ENCODE measurements at regions not wholly inside any gene's neighbourhood (a gene's known extent, or its start where the extent isn't known, plus 50 kb on each side); places are given as distances from the start of the nearest gene placed in this dataset.
A peak's percentile ranks its signal among the peaks of the same experiment; 100 is the strongest.

DNA sequence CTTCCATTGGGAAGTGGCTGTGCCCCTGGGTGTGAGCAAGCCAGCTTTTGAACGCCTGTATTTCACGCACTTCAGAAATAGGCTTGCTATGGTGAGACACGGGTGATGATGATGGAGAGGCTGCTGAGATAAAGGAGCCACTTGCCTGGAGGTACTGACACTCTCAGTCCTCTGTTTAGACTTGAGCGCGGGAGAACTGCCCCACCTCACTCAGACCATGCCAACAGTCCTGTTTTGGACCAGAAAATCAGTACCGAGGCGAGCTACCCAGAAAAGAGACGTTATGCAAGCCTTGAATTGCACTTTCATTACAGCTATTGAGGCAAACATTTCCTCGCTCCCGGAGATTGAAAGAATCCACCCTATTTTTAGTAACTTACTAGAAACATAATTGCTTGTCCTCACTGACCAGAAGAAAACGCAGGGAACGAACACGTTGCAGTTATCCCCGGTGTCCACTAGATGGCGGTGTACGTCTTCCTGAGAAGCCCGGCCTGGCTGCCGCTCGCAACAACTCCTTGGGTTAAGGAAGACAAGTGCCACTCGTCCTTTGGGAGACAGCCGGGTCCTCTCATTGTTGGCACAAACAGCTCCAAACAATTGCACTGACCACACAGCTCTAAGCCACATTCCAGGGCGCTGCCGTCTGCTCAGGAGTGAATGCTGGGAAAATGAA lies 142.4 kb downstream of the PSAT1 start:
- Histone ChIP-seq H3K27ac (peak overlapping the region; percentile 24 to 65; a peak in 3 of 6 replicates), H3K4me3 (no peak overlapping the region), H3K4me2 (peak overlapping the region; percentile 63), H3K9me3 (no peaks in the 10 kb centered on the region), H3K4me1 (peaks cover 11% of the 10 kb centered on the region; the same call in 2 of the 3 replicates)
- ATAC-seq: peak; percentile 91 to 92
- ChIA-PET CTCF (interaction anchor here (0.6 to 2.2 kb wide), 55 partner anchors 8 to 1738 kb away, joined by 3 to 26 read pairs (median 3); no protein-coding TSS in a partner anchor), POLR2A (no interaction called here)
- FAIRE-seq: peak; percentile 79
- 10% methylated on average over 23 of the region's 23 CpGs for WGBS (ENCODE audit: missing lambda C conversion rate)
- no peak for TF ChIP-seq CBX8 (IDR thresholded peaks at IDR 0.05)
- TF ChIP-seq, protein P1, sequence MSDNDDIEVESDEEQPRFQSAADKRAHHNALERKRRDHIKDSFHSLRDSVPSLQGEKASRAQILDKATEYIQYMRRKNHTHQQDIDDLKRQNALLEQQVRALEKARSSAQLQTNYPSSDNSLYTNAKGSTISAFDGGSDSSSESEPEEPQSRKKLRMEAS (IDR thresholded peaks at IDR 0.05): peak; percentile 49; the same call in 1 of the 2 replicates
- TF ChIP-seq RAD21 (conservative IDR thresholded peaks at IDR 0.05 in 1 of 2, IDR thresholded peaks at IDR 0.05 in 1 of 2): peak; percentile 97
- TF ChIP-seq SMC3 (IDR thresholded peaks at IDR 0.05): peak; percentile 85
- peak; percentile 92 for TF ChIP-seq CTCF (IDR thresholded peaks at IDR 0.05)
- DNase-seq (ENCODE audit: low read depth in 1 of 2, low spot score in 1 of 2): peak; percentile 69 to 87

DNA sequence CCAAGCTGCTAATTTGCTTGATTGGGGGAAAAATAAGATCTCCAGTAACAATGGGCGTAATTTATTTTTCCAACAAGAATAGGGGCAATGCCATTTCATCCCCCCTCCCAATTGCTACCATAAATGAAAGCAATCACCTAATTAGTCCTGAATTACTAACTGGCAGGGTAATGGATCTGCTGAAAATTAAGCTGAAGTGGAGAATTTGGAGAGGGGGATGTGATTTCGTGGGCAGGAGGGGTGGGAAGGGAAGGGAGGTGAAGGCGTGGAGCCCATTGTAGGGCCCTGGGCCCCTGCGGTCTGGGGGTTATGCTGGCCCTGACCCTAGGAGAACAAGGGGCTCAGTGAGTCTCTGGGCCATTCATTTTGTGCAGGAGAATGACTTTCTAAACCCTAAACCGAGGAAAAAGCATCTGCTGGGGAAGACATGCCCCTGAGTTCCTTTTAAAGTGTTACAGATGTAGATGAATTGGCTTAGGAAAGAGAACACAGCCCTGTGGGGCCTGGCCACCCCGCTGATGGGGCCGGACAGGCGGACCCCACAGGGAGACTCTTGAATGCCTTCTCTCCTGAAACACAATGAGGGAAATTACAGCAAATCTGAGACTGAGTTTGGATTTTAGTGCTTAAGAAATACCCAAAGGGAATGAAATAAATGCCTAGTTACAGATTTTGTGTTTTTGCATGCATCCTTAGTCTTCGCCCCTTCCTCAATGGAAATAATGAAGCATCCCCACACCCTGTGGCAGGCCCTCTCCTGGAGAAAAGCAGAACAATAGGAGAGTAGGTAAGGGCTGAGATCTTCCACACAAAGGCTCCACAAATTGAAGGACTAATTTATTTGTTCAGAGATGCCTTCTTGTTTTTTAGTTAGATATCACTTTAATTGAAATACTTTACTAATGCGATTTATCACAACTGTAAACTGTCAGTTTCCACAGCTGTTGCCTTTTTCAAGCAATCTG lies 143.2 kb downstream of the PSAT1 start:
- 76% methylated on average over 10 of the region's 10 CpGs for WGBS (ENCODE audit: missing lambda C conversion rate)
- ATAC-seq (peak in 1 of 2 experiments; percentile 58; a peak in 3 of 6 replicates), FAIRE-seq (no peak), DNase-seq (ENCODE audit: low read depth in 1 of 2, low spot score in 1 of 2) (no peak)
- peak overlapping the region; percentile 63 for H3K4me2 ChIP-seq
- H3K4me3 ChIP-seq: no peak overlapping the region
- H3K27ac ChIP-seq: peak overlapping the region; percentile 24 to 65; a peak in 3 of 6 replicates
- H3K9me3 ChIP-seq: no peaks in the 10 kb centered on the region
- ChIA-PET POLR2A (no interaction called here), CTCF (interaction anchor here (0.6 to 2.2 kb wide), 46 partner anchors 9 to 1737 kb away, joined by 3 to 26 read pairs (median 4); no protein-coding TSS in a partner anchor)
- no peak for TF ChIP-seq CHD4 (IDR thresholded peaks at IDR 0.05; ENCODE audit: borderline replicate concordance)
- no peak for TF ChIP-seq NFE2L2 (conservative IDR thresholded peaks at IDR 0.05; ENCODE audit: low read length)
- TF ChIP-seq JUNB (IDR thresholded peaks at IDR 0.05): no peak
- no peak for TF ChIP-seq KDM1A (IDR thresholded peaks at IDR 0.05; ENCODE audit: low read depth)
- no peak for TF ChIP-seq PHF8 (IDR thresholded peaks at IDR 0.05; ENCODE audit: borderline replicate concordance, low read depth)
- TF ChIP-seq E2F6 (IDR thresholded peaks at IDR 0.05; ENCODE audit: borderline replicate concordance, low read depth): no peak
- TF ChIP-seq, protein P2, sequence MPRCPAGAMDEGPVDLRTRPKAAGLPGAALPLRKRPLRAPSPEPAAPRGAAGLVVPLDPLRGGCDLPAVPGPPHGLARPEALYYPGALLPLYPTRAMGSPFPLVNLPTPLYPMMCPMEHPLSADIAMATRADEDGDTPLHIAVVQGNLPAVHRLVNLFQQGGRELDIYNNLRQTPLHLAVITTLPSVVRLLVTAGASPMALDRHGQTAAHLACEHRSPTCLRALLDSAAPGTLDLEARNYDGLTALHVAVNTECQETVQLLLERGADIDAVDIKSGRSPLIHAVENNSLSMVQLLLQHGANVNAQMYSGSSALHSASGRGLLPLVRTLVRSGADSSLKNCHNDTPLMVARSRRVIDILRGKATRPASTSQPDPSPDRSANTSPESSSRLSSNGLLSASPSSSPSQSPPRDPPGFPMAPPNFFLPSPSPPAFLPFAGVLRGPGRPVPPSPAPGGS (IDR thresholded peaks at IDR 0.05): no peak
- TF ChIP-seq HOXB13 (CRISPR knock-in tag; IDR thresholded peaks at IDR 0.05; ENCODE audit: low read depth): no peak
- no peak for TF ChIP-seq USF2 (IDR thresholded peaks at IDR 0.05)
- TF ChIP-seq, protein P1 (IDR thresholded peaks at IDR 0.05): no peak
- no peak for TF ChIP-seq KDM5A (IDR thresholded peaks at IDR 0.05)
- no peak for TF ChIP-seq CHD2 (IDR thresholded peaks at IDR 0.05; ENCODE audit: low read length, partially characterized antibody)
- no peak for TF ChIP-seq NR3C1 (IDR thresholded peaks at IDR 0.05)
- no peak for TF ChIP-seq FOSB (CRISPR knock-in tag; IDR thresholded peaks at IDR 0.05)
- TF ChIP-seq EHF (CRISPR knock-in tag; IDR thresholded peaks at IDR 0.05): no peak
- TF ChIP-seq HEYL (CRISPR knock-in tag; IDR thresholded peaks at IDR 0.05): no peak
- H3K4me1 ChIP-seq: peaks cover 11% of the 10 kb centered on the region; the same call in 2 of the 3 replicates
